Peyer's patch (tissue), 4 donors: ENCODE measurements at regions not wholly inside any gene's neighbourhood (a gene's known extent, or its start where the extent isn't known, plus 50 kb on each side); places are given as distances from the start of the nearest gene placed in this dataset.

Experiments used
- CTCF ChIP-seq, 6 experiments: fragments of 450-650 bp in 4 of 6; fragments of 200-600 bp in 2 of 6; sonication (generic) in 1 of 6; IDR thresholded peaks; one replicate each; pipeline ENCODE4 v1.5.1; 2017 to 2019; ENCODE audit warnings: antibody characterized with exemption in 6 of 6, mild to moderate bottlenecking in 3 of 6, moderate library complexity in 1 of 6
- POLR2A ChIP-seq, 2 donors: fragments of 450-650 bp; IDR thresholded peaks; one replicate each; pipeline ENCODE4 v1.5.1; 2017; ENCODE audit warnings: antibody characterized with exemption in 2 of 2, mild to moderate bottlenecking in 2 of 2, moderate library complexity in 2 of 2

- TF ChIP-seq CTCF (IDR thresholded peaks at IDR 0.05) (no peak), POLR2A (IDR thresholded peaks at IDR 0.05) (no peak)
Observed at GRCh38 chr18:56127322-56128099, 510.9 kb downstream of the TXNL1 start.
